PC-3 (cell line): ENCODE measurements at regions not wholly inside any gene's neighbourhood (a gene's known extent, or its start where the extent isn't known, plus 50 kb on each side); places are given as distances from the start of the nearest gene placed in this dataset.

Experiments
- ATAC-seq: fragments of 200-7000 bp; cut with Tn5 transposase; 2 replicates; pipeline ENCODE4 v1.9.1; 2020; ENCODE audit warnings: mild to moderate bottlenecking, moderate library complexity
- BruUV-seq: library from RNA; stranded (reverse); fragments of 400-500 nt; replicated peaks from 2 replicates; lab custom pipeline; 2021; lab: Mats Ljungman, UMichigan
- CTCF ChIA-PET: fragments of 300-600 bp; sonication (Branson Sonifier 250); formaldehyde crosslinking; loops from one replicate; lab custom pipeline; 2022; ENCODE audit warnings: antibody characterized with exemption; lab: Charles Lee
- POLR2A ChIA-PET: fragments of 300-600 bp; sonication (Branson Sonifier 250); formaldehyde crosslinking; loops from one replicate; lab custom pipeline; 2022; ENCODE audit warnings: antibody characterized with exemption; ENCODE audit not compliant: unreplicated experiment; lab: Charles Lee
- DNase-seq: peaks from one replicate; pipeline ENCODE4 v3.0.0-alpha.2; 2015
- H2AFZ ChIP-seq: fragments of 300-600 bp; sonication (generic); 2 replicates; pipeline ENCODE4 v1.6.0; 2016; ENCODE audit warnings: antibody characterized with exemption, low read length
- H3F3A ChIP-seq: fragments of 300-600 bp; sonication (generic); one replicate; pipeline ENCODE4 v1.6.0; 2017; ENCODE audit warnings: antibody characterized with exemption, low read length, control low read depth, mild to moderate bottlenecking; ENCODE audit not compliant: unreplicated experiment
- H3K27ac ChIP-seq: fragments of 300-600 bp; sonication (generic); 2 replicates; pipeline ENCODE4 v1.5.1; 2016; ENCODE audit warnings: mild to moderate bottlenecking, low read length
- H3K27me3 ChIP-seq: fragments of 300-600 bp; sonication (generic); 2 replicates; pipeline ENCODE4 v1.6.1; 2016; ENCODE audit warnings: low read length, mixed read lengths
- H3K36me3 ChIP-seq: fragments of 300-600 bp; sonication (generic); 2 replicates; pipeline ENCODE4 v1.6.1; 2016; ENCODE audit warnings: low read depth, mixed run types, low read length, mixed read lengths
- H3K4me1 ChIP-seq: fragments of 300-600 bp; sonication (generic); 2 replicates; pipeline ENCODE4 v1.5.1; 2016; ENCODE audit warnings: low read length; ENCODE audit not compliant: insufficient read depth
- H3K4me2 ChIP-seq: fragments of 300-600 bp; sonication (generic); 2 replicates; pipeline ENCODE4 v1.6.0; 2016; ENCODE audit warnings: low read length
- H3K4me3 ChIP-seq: fragments of 300-600 bp; sonication (generic); 2 replicates; pipeline ENCODE4 v1.5.1; 2016; ENCODE audit warnings: mild to moderate bottlenecking, low read length, mixed read lengths
- H3K79me2 ChIP-seq: fragments of 300-600 bp; sonication (generic); 2 replicates; pipeline ENCODE4 v1.6.1; 2017; ENCODE audit warnings: low read length, mixed read lengths
- H3K9ac ChIP-seq: fragments of 300-600 bp; sonication (generic); 2 replicates; pipeline ENCODE4 v1.6.0; 2016; ENCODE audit warnings: mild to moderate bottlenecking, low read length
- H3K9me2 ChIP-seq: fragments of 300-600 bp; sonication (generic); replicated peaks from 2 replicates; pipeline ENCODE4 v1.6.1; 2016; ENCODE audit warnings: mixed run types, low read length, mixed read lengths
- H3K9me3 ChIP-seq: fragments of 300-600 bp; sonication (generic); 2 replicates; pipeline ENCODE4 v1.6.1; 2016; ENCODE audit warnings: low read length, mixed read lengths
- H4K20me1 ChIP-seq: fragments of 300-600 bp; sonication (generic); 2 replicates; pipeline ENCODE4 v1.6.1; 2016; ENCODE audit warnings: low read length, mixed read lengths
- CTCF ChIP-seq: fragments of 300-600 bp; sonication (generic); conservative IDR thresholded peaks from 2 replicates; pipeline ENCODE4 v1.5.1; 2017; ENCODE audit warnings: antibody characterized with exemption, low read depth, mild to moderate bottlenecking, low read length
- EZH2 ChIP-seq: fragments of 300-600 bp; sonication (generic); IDR thresholded peaks from one replicate; pipeline ENCODE4 v1.6.1; 2017; ENCODE audit warnings: antibody characterized with exemption, mild to moderate bottlenecking, low read length; ENCODE audit not compliant: unreplicated experiment
- EZH2phosphoT487 ChIP-seq: fragments of 300-600 bp; sonication (generic); IDR thresholded peaks from 2 replicates; pipeline ENCODE4 v1.6.1; 2018; ENCODE audit warnings: mild to moderate bottlenecking, antibody characterized with exemption, low read length, borderline replicate concordance
- intact Hi-C: fragments of 100-400 bp; cut with micrococcal nuclease; formaldehyde crosslinking; loops from 2 replicates; pipeline ENCODE4 v1.9.0; 2023

DNA sequence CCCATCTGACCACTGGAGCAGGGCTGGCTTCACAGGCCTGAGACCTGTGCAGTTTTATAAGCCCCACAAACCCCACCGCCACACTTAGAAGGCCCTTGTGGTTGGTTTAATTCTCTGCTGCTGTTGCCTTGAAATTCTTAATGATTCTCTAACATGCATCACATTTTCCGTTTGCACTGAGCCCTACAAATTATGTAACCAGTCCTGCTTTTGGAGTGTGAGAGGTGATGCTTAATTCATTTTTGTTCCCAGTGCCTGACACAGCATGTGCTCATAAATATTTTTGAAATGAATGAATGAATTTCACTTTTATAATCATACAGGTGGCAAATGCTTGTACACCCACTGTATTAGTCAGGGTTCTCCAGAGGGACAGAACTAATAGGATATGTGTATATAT is 52.8 kb upstream of the PLXNC1 start:
- TF ChIP-seq CTCF (no peak), EZH2 (no peak), EZH2phosphoT487 (no peak)
- POLR2A ChIA-PET: no interaction called here
- H2AFZ ChIP-seq: no peak overlapping the region
- BruUV-seq: no TSS peak
- H3K9me3 ChIP-seq: no peaks in the 10 kb centered on the region
- ATAC-seq: no peak
- no peaks in the 10 kb centered on the region for H3K79me2 ChIP-seq
- no peaks in the 10 kb centered on the region for H3K9me2 ChIP-seq
- peaks cover 6% of the 10 kb centered on the region for H3F3A ChIP-seq
- no peaks in the 10 kb centered on the region for H4K20me1 ChIP-seq
- DNase-seq: no peak
- intact Hi-C loops: no loop called here
- peaks cover 38% of the 10 kb centered on the region for H3K4me1 ChIP-seq
- H3K9ac ChIP-seq: no peak overlapping the region
- no peak overlapping the region for H3K4me2 ChIP-seq
- CTCF ChIA-PET: no interaction called here
- H3K27me3 ChIP-seq: no peaks in the 10 kb centered on the region
- H3K36me3 ChIP-seq: no peaks in the 10 kb centered on the region
- H3K4me3 ChIP-seq: no peak overlapping the region
- no peak overlapping the region for H3K27ac ChIP-seq

GRCh38 chr12:94098466-94098865 is 49.9 kb upstream of the PLXNC1 start:
- no peak for TF ChIP-seq EZH2
- TF ChIP-seq EZH2phosphoT487: no peak
- TF ChIP-seq CTCF: no peak
- ChIA-PET CTCF (no interaction called here), POLR2A (interaction anchor here (0.5 kb wide), 1 partner anchor 1169 kb away, joined by 3 read pairs; no protein-coding TSS in a partner anchor)
- ATAC-seq (no peak), DNase-seq (peak; percentile 59)
- Histone ChIP-seq H3K27ac (0 out of 2 replicates have a peak overlapping the region, but pooled peaks have one; percentile 93), H3K4me1 (peaks cover 50% of the 10 kb centered on the region), H3K9ac (no peak overlapping the region), H3K4me2 (peak overlapping the region; percentile 95), H3K79me2 (no peaks in the 10 kb centered on the region), H3K4me3 (no peak overlapping the region), H4K20me1 (no peaks in the 10 kb centered on the region), H3K27me3 (no peaks in the 10 kb centered on the region), H2AFZ (no peak overlapping the region), H3K9me2 (no peaks in the 10 kb centered on the region), H3F3A (peaks cover 7% of the 10 kb centered on the region), H3K9me3 (no peaks in the 10 kb centered on the region), H3K36me3 (no peaks in the 10 kb centered on the region)
- BruUV-seq: no TSS peak
- intact Hi-C loops: no loop called here
